Muscle of back (tissue), 3 donors: ENCODE measurements at regions not wholly inside any gene's neighbourhood (a gene's known extent, or its start where the extent isn't known, plus 50 kb on each side); places are given as distances from the start of the nearest gene placed in this dataset.
"Not testable (repeated sequence)": the region's sequence is repeated elsewhere in the genome, so short reads cannot be mapped to it uniquely, and the experiment has no call there.

Experiments used
- DNase-seq, 3 donors: peaks; one replicate each; pipeline versions ENCODE4 v3.0.0 to v3.0.0-alpha.2; 2013

- peak; percentile 38 to 72 (median 63) for DNase-seq
Measured at GRCh38 chr6:76843054-76843822, 620.1 kb downstream of the HTR1B start.

- no peak for DNase-seq
Measured at GRCh38 chr6:76840865-76841264, 622.4 kb downstream of the HTR1B start.

GRCh38 chr6:76840041-76840745, 623.1 kb downstream of the HTR1B start:
- no peak for DNase-seq

GRCh38 chr6:76839505-76839904, 623.8 kb downstream of the HTR1B start:
- DNase-seq = no peak

GRCh38 chr6:76837564-76837963, 625.7 kb downstream of the HTR1B start:
- no peak for DNase-seq

- DNase-seq = no peak
Measured at GRCh38 chr6:76835695-76836094, 627.6 kb downstream of the HTR1B start.

DNA sequence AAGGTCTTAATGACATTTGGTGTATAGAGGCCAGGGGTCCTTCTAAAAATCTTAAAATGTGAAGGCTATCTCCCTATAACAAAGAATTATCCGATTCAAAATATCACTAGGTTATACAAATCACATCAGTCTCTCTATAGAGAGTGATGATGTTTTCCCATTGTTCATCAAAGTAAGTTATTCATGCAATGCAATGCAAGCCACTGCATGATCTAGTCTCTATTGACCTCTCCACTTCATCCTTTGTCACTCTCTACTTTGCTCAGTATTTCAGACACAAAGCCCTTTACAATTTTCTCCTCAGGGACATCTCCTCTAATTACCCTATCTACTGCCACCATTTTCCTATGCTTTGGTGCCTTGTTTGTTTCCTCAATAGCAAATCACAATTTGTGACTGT, 628.0 kb downstream of the HTR1B start:
- DNase-seq = no peak

DNA sequence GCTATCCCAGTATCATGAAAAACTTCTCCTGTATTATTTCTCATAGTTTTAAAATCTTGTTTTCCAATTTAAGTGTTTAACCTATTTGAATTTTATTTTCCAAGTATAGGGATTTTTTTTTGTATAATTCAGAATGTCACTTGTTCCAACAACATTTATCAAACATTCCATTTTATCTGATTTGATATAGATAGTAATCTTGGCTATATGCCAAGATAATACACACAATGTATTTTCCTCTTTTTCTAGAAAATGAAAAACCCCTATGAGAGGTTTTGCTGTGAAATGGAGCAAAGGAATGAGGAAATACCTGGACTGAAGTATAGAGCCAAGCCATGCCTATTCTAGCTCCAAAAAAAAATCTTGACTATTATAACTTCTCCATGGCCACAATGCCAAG, 628.9 kb downstream of the HTR1B start:
- no peak for DNase-seq

DNA sequence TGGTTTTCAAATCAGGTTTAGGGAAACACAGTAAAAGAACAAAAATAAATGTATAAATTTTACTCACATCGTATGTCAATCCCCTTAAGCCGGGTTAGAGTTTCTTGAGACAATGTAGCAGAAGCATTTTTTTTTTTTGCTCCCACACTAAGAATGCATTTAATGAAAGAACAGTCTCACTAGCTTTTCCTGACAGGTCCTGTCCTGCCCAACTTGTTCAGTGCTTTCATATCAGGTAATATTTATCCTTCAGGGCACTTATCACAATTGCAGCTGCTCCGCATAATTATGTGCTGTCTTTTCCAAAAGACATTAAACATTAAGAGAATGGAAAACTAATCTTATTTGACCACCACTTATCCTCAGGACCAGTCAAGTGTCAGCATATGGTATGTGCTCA, 632.0 kb downstream of the HTR1B start:
- no peak for DNase-seq

GRCh38 chr6:76823578-76823977, 639.7 kb downstream of the HTR1B start:
- DNase-seq = not testable (repeated sequence)

DNA sequence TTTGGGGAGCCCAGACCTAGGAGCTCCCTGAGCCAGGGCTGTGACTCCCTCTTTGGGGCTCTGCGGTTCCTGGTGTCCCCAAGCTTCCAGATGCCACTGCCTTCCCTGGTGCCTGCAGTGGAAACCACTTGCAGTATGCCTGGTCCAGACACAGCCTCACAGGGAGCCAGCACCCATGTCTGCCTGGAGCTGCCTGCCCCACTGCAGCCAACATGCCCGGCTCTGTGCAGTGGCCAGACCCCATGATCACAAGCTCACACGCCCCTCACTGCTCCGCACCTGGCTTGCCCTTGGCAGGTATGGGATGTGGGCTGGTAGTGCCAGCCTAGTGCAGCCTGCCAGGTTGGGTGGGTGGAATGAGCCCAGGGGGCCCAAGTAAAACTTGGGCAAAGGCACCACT, 644.8 kb downstream of the HTR1B start:
- DNase-seq = no peak

DNA sequence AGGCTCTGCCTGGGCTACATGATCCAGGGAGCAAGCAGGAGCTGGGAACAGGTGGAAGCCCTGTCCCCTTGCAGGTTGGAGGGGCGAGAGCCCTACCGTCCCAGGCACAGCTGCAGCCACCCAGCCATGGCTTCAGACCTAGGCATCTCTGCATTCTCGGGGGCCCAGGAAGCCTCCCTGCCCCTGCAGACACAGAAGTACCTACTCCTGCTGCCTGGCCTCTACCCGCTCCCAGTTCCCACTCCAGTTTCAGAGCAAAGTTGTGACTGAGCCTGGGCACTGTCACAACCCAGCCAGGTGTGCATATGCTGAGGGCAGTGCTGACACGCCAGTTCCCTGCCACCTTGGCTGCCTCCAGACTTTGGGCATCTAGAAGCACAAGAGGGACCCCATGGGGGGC, 645.9 kb downstream of the HTR1B start:
- no peak for DNase-seq

DNA sequence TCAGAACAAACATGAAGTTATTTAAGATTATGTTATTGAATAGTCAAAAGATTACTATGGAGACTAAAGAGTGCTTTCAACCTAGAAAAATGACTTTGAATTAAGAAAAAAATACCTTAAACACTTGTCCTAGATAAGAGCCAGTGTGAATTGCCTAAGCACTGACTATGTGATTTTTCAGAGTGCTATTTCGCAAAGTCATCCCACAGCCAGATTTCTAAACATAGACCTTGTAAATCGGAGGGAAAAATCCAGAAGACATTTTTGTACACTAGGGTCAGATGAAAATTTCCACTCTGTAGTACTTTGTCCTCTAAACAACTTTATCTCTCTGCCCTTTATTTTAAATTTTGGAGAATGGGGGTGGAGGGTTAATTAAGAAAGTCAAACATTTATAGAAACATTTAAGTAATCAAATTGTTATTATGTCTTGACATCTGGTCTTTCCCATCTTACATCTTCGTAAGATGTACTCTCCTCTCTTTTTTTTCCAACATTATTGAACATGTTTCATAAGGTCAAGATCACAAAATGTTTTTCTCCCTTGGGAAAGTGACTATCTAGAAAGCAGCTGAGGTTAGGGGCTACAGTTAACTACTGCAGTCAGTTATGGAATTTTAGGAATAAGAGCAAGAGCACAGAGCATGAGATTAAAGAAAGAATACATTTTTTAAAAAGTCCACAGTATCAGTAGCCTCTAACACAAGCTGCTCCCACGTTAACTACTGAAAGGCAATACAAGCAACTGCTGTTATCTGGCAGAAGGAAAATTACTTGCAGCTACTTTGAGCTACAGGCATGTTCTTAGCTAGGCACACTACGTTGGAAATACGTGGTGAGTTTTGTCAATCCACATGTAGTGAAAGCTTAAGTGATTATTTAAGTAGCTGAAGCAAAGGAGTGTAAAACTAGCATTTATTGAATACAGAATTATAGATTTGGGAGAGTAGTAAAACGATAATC, 648.5 kb downstream of the HTR1B start:
- peak; percentile 16 to 32 (median 20) for DNase-seq

GRCh38 chr6:76810286-76810685, 653.0 kb downstream of the HTR1B start:
- no peak for DNase-seq

DNA sequence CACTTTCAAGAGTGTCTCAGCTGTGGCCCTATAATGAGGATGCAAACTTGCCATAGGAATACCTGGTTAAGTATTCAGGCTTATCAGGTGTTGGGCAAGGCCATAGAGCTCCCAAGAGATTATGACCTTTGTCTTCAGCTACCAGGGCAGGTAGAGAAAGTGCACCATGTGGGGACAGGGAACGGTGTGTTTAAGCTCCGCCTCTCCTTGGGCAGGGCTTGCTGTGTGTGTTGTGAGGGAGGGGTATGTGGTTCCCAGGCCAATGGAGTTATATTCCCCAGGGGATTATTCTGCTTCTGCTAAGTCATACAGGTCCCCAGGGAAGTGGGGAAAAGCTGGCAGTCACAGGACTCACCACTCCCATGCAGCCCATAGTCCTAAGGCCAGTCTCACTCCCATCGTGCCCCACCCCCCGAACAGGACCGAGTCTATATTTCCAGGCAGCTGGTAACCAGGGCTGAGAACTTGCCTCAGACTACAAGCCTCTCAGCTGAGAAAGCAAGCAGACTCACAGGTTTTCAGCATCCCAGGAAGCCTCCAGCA, 660.2 kb downstream of the HTR1B start:
- DNase-seq = no peak

DNA sequence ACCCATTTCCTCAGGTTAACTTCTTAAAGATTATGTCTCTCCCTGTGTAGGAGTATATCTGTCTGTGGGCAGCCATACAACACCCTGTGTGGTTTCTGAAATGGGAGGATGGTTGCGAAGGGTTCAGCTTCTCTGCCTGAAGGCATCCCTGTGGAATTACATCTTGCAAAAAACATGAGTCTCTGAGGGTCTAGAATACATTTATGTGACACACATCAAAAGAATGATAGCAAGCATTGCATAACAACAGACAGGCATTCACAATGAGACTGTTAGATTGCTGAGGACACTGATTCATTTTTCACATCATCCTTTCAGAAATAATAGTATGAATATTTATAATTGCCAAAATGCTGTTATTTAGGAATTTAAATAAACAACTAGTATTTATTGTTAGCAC, 670.9 kb downstream of the HTR1B start:
- peak in 1 of 3 donors; percentile 23 for DNase-seq

GRCh38 chr6:76790881-76791280, 672.4 kb downstream of the HTR1B start:
- DNase-seq = no peak

DNA sequence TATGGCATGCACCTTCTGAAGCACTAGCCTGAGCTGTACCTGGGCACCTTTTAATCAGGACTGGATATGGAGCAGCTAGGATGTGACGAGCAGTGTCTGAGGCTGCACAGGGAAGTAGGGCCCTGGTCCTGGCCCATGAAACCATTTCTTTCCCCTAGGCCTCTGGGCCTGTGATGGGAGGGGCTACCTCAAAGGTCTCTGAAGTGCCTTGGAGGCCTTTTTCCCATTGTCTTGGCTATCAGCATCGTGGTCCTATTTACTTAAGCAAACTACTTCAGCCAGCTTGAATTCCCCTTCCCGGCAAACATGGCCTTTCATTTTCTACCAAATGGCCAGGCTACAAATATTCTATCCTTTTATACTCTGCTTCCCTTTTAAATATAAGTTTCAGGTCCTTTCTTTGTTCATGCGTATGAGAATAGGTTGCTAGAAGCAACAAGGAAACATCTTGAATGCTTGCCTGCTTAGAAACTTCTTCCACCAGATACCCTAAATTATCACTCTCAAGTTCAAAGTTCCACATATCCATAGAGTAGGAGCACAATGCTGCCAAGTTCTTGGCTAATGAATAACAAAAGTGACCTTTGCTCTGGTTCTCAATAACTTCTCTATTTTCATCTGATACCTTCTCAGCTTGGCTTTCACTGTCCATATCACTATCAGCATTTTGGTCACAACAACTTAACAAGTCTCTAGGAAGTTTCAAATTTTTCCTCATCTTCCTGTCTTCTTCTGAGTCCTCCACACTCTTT, 673.1 kb downstream of the HTR1B start:
- no peak for DNase-seq

GRCh38 chr6:76789580-76789979, 673.7 kb downstream of the HTR1B start:
- no peak for DNase-seq

- no peak for DNase-seq
Measured at GRCh38 chr6:76788155-76788554, 675.1 kb downstream of the HTR1B start.

- no peak for DNase-seq
Measured at GRCh38 chr6:76779068-76779467, 684.2 kb downstream of the HTR1B start.
